ENCODE measurements at regions not wholly inside any gene's neighbourhood (a gene's known extent, or its start where the extent isn't known, plus 50 kb on each side); places are given as distances from the start of the nearest gene placed in this dataset.

- Histone ChIP-seq H3K9me3 (replicated peaks; ENCODE audit: control insufficient read depth, insufficient read depth, low read depth, low read length) (no peaks in the 10 kb centered on the region; the same call in 1 of the 2 replicates), H3K4me3 (no peak overlapping the region), H4K20me1 (replicated peaks; ENCODE audit: control insufficient read depth, insufficient read depth, low read length) (no peaks in the 10 kb centered on the region), H3K27ac (ENCODE audit: extremely low read depth, low read depth, low read length) (no peak overlapping the region), H3K9ac (ENCODE audit: insufficient read depth in 1 of 2, low read depth in 2 of 2, low read length in 2 of 2) (no peak overlapping the region), H3K4me2 (ENCODE audit: insufficient read depth, low read length) (no peak overlapping the region), H2AFZ (ENCODE audit: low read depth, low read length) (no peak overlapping the region), H3K36me3 (ENCODE audit: control insufficient read depth, insufficient read depth, low read length) (no peaks in the 10 kb centered on the region), H3K4me1 (replicated peaks in 1 of 2; ENCODE audit: control insufficient read depth in 2 of 2, insufficient read depth in 2 of 2, low read length in 2 of 2) (no peaks in the 10 kb centered on the region), H3K9me1 (ENCODE audit: control insufficient read depth, insufficient read depth, low read length) (no peaks in the 10 kb centered on the region), H3K27me3 (ENCODE audit: control insufficient read depth in 2 of 2, insufficient read depth in 2 of 2, low read length in 2 of 2) (no peaks in the 10 kb centered on the region), H3K79me2 (ENCODE audit: control insufficient read depth, insufficient read depth, low read length) (no peaks in the 10 kb centered on the region)
- intact Hi-C loops (cut with micrococcal nuclease) (no loop called here), in situ Hi-C loops (cut with MboI) (no loop called here)
- no peak for DNase-seq (ENCODE audit: extremely low read depth in 1 of 4, low spot score in 3 of 4)
- ChIA-PET POLR2A (no interaction called here), CTCF (ENCODE audit: low intra/inter-chr PET ratio) (no interaction called here)
- ATAC-seq = no peak
- no TSS peak for BruUV-seq (replicated peaks)
- WGBS (ENCODE audit: insufficient coverage, low coverage, missing lambda C conversion rate) = 0% methylated on average over 3 of the region's 3 CpGs
- FAIRE-seq = no peak
- TF ChIP-seq NR2C1 (IDR thresholded peaks at IDR 0.05) (no peak), NR2C1 (tag; IDR thresholded peaks at IDR 0.05) (no peak), YBX1 (IDR thresholded peaks at IDR 0.05) (no peak), SIN3A (IDR thresholded peaks at IDR 0.05; ENCODE audit: borderline replicate concordance in 2 of 2, control insufficient read depth in 1 of 2, low read depth in 2 of 2, low read length in 2 of 2) (no peak), PML (IDR thresholded peaks at IDR 0.05; ENCODE audit: low read length) (no peak), ZNF316 (IDR thresholded peaks at IDR 0.05) (no peak), KAT7 (CRISPR knock-in tag; IDR thresholded peaks at IDR 0.05; ENCODE audit: borderline replicate concordance) (no peak), CBX1 (IDR thresholded peaks at IDR 0.05; ENCODE audit: low read depth) (no peak), BACH1 (tag; IDR thresholded peaks at IDR 0.05) (no peak), ZNF592 (IDR thresholded peaks at IDR 0.05) (no peak)
- TF ChIP-seq, protein P1, sequence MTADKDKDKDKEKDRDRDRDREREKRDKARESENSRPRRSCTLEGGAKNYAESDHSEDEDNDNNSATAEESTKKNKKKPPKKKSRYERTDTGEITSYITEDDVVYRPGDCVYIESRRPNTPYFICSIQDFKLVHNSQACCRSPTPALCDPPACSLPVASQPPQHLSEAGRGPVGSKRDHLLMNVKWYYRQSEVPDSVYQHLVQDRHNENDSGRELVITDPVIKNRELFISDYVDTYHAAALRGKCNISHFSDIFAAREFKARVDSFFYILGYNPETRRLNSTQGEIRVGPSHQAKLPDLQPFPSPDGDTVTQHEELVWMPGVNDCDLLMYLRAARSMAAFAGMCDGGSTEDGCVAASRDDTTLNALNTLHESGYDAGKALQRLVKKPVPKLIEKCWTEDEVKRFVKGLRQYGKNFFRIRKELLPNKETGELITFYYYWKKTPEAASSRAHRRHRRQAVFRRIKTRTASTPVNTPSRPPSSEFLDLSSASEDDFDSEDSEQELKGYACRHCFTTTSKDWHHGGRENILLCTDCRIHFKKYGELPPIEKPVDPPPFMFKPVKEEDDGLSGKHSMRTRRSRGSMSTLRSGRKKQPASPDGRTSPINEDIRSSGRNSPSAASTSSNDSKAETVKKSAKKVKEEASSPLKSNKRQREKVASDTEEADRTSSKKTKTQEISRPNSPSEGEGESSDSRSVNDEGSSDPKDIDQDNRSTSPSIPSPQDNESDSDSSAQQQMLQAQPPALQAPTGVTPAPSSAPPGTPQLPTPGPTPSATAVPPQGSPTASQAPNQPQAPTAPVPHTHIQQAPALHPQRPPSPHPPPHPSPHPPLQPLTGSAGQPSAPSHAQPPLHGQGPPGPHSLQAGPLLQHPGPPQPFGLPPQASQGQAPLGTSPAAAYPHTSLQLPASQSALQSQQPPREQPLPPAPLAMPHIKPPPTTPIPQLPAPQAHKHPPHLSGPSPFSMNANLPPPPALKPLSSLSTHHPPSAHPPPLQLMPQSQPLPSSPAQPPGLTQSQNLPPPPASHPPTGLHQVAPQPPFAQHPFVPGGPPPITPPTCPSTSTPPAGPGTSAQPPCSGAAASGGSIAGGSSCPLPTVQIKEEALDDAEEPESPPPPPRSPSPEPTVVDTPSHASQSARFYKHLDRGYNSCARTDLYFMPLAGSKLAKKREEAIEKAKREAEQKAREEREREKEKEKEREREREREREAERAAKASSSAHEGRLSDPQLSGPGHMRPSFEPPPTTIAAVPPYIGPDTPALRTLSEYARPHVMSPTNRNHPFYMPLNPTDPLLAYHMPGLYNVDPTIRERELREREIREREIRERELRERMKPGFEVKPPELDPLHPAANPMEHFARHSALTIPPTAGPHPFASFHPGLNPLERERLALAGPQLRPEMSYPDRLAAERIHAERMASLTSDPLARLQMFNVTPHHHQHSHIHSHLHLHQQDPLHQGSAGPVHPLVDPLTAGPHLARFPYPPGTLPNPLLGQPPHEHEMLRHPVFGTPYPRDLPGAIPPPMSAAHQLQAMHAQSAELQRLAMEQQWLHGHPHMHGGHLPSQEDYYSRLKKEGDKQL (CRISPR knock-in tag; IDR thresholded peaks at IDR 0.05; ENCODE audit: borderline replicate concordance) = no peak
- TF ChIP-seq, protein P2, sequence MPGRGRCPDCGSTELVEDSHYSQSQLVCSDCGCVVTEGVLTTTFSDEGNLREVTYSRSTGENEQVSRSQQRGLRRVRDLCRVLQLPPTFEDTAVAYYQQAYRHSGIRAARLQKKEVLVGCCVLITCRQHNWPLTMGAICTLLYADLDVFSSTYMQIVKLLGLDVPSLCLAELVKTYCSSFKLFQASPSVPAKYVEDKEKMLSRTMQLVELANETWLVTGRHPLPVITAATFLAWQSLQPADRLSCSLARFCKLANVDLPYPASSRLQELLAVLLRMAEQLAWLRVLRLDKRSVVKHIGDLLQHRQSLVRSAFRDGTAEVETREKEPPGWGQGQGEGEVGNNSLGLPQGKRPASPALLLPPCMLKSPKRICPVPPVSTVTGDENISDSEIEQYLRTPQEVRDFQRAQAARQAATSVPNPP (IDR thresholded peaks at IDR 0.05; ENCODE audit: borderline replicate concordance, insufficient read depth, insufficient read length) = no peak
Observed at GRCh38 chr21:28654406-28654805, 338.3 kb downstream of the LTN1 start.
